Tibial nerve (tissue), 4 donors: ENCODE measurements at regions not wholly inside any gene's neighbourhood (a gene's known extent, or its start where the extent isn't known, plus 50 kb on each side); places are given as distances from the start of the nearest gene placed in this dataset.

Experiments
- DNase-seq, 2 donors: peaks; one replicate each; pipeline ENCODE4 v3.0.0-alpha.2; 2019; ENCODE audit warnings: low spot score in 2 of 2
- H3K27ac ChIP-seq, 4 donors: fragments of 200-600 bp; sonication (generic) in 3 of 4; one replicate each; pipeline ENCODE4 v1.5.1; 2017 to 2019; ENCODE audit warnings: mild to moderate bottlenecking in 1 of 4
- H3K27me3 ChIP-seq, 2 donors: fragments of 200-600 bp; sonication (generic) in 1 of 2; one replicate each; pipeline versions ENCODE4 v1.5.1 to v1.6.0; 2017 to 2019
- H3K36me3 ChIP-seq, 3 donors: fragments of 200-600 bp; sonication (generic); one replicate each; pipeline ENCODE4 v1.5.1; 2018 to 2019
- H3K4me1 ChIP-seq, 4 donors: fragments of 200-600 bp; sonication (generic) in 3 of 4; one replicate each; pipeline ENCODE4 v1.5.1; 2017 to 2019
- H3K4me3 ChIP-seq, 4 donors: fragments of 200-600 bp; sonication (generic) in 3 of 4; one replicate each; pipeline ENCODE4 v1.5.1; 2017 to 2019; ENCODE audit warnings: mild to moderate bottlenecking in 1 of 4, moderate library complexity in 1 of 4
- H3K9me3 ChIP-seq, 4 donors: fragments of 200-600 bp; sonication (generic) in 3 of 4; one replicate each; pipeline ENCODE4 v1.5.1; 2017 to 2019
- CTCF ChIP-seq, 5 experiments: fragments of 200-600 bp in 3 of 5; fragments of 450-650 bp in 2 of 5; sonication (generic) in 3 of 5; IDR thresholded peaks; one replicate each; pipeline ENCODE4 v1.5.1; 2016 to 2019; ENCODE audit warnings: antibody characterized with exemption in 5 of 5, mild to moderate bottlenecking in 3 of 5, moderate library complexity in 2 of 5
- EP300 ChIP-seq, 2 donors: sonication (generic); formaldehyde crosslinking; IDR thresholded peaks; one replicate each; pipeline ENCODE4 v1.6.1; 2017; ENCODE audit warnings: antibody characterized with exemption in 2 of 2, mild to moderate bottlenecking in 1 of 2
- POLR2A ChIP-seq, 2 donors: fragments of 450-650 bp; IDR thresholded peaks; one replicate each; pipeline ENCODE4 v1.6.1; 2017; ENCODE audit warnings: antibody characterized with exemption in 2 of 2, mild to moderate bottlenecking in 2 of 2, moderate library complexity in 2 of 2
- WGBS, 2 donors: methylation state at CpG; one replicate each; pipeline ENCODE4 v1.1.5; 2018; 5-methylcytosine and 5-hydroxymethylcytosine counted together

DNA sequence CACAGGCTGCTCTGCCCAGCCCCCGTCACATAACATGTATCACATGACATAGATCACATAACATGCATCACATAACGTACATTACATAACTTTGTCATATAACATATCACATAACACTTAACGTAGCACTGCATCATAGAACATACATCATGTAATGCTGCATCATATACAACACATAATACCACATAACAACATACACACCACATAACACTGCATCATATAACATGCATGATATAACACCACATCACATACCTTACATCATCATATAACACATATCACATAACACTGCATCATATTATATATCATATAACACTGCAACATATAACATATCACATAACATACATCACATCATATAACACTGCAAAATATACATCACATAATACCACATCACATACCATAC lies 83.8 kb downstream of the AXIN2 start:
- H3K27me3 ChIP-seq: no peaks in the 10 kb centered on the region
- H3K4me1 ChIP-seq: peaks cover 0 to 4% (median 0%) of the 10 kb centered on the region in 4 donors
- WGBS, 2 donors: 89 to 93% methylated on average over 3 of the region's 3 CpGs
- TF ChIP-seq POLR2A (IDR thresholded peaks at IDR 0.05): no peak
- no peak for TF ChIP-seq CTCF (IDR thresholded peaks at IDR 0.05)
- no peak for TF ChIP-seq EP300 (IDR thresholded peaks at IDR 0.05)
- no peaks in the 10 kb centered on the region for H3K36me3 ChIP-seq
- no peaks in the 10 kb centered on the region for H3K9me3 ChIP-seq
- H3K4me3 ChIP-seq: no peak overlapping the region
- no peak for DNase-seq
- no peak overlapping the region for H3K27ac ChIP-seq

DNA sequence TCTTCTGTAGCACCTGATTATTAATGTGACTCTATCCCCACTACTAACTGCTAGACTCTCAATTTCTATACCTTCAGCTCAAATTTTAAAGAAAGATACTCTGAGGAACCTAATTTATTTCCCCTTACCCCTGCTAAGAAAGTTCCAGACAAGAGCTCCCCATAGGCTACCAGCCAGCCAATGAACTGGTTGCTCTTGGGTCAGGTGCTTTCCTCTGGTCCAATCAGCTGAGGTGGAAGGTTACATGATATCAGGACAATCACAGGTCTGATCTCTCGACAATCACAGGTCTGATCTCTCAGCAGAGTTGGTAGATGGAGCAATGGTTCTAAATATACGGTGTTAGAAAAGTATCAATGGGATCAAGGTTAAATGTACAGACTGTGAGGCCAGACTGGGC lies 86.8 kb downstream of the AXIN2 start:
- 93 to 100% methylated on average over 2 of the region's 2 CpGs for WGBS, 2 donors
- Histone ChIP-seq H3K36me3 (no peaks in the 10 kb centered on the region), H3K27ac (no peak overlapping the region), H3K27me3 (no peaks in the 10 kb centered on the region), H3K9me3 (no peaks in the 10 kb centered on the region), H3K4me1 (peaks cover 0 to 4% (median 0%) of the 10 kb centered on the region in 4 donors), H3K4me3 (no peak overlapping the region)
- no peak for DNase-seq
- TF ChIP-seq POLR2A (IDR thresholded peaks at IDR 0.05) (no peak), EP300 (IDR thresholded peaks at IDR 0.05) (no peak), CTCF (IDR thresholded peaks at IDR 0.05) (no peak)

- H3K9me3 ChIP-seq: no peaks in the 10 kb centered on the region
- no peak for TF ChIP-seq CTCF (IDR thresholded peaks at IDR 0.05)
- no peak for TF ChIP-seq EP300 (IDR thresholded peaks at IDR 0.05)
- TF ChIP-seq POLR2A (IDR thresholded peaks at IDR 0.05): no peak
- H3K27me3 ChIP-seq: no peaks in the 10 kb centered on the region
- DNase-seq: no peak
- no peaks in the 10 kb centered on the region for H3K36me3 ChIP-seq
- H3K27ac ChIP-seq: no peak overlapping the region
- no peak overlapping the region for H3K4me3 ChIP-seq
- H3K4me1 ChIP-seq: peaks cover 0 to 4% (median 0%) of the 10 kb centered on the region in 4 donors
These were observed 87.5 kb downstream of the AXIN2 start for GRCh38 chr17:65473985-65474384.

- Histone ChIP-seq H3K4me3 (no peak overlapping the region), H3K36me3 (no peaks in the 10 kb centered on the region), H3K27ac (no peak overlapping the region), H3K9me3 (no peaks in the 10 kb centered on the region), H3K27me3 (no peaks in the 10 kb centered on the region), H3K4me1 (peaks cover 0 to 4% (median 0%) of the 10 kb centered on the region in 4 donors)
- 58 to 65% methylated on average over 6 of the region's 6 CpGs for WGBS, 2 donors
- DNase-seq: no peak
- TF ChIP-seq CTCF (IDR thresholded peaks at IDR 0.05) (no peak), POLR2A (IDR thresholded peaks at IDR 0.05) (no peak), EP300 (IDR thresholded peaks at IDR 0.05) (no peak)
These were observed 88.1 kb downstream of the AXIN2 start for GRCh38 chr17:65473363-65473762.

- peak in 1 of 2 donors; percentile 12 for DNase-seq
- H3K36me3 ChIP-seq: no peaks in the 10 kb centered on the region
- 58 to 68% methylated on average over 8 of the region's 8 CpGs for WGBS, 2 donors
- TF ChIP-seq CTCF (IDR thresholded peaks at IDR 0.05): no peak
- TF ChIP-seq EP300 (IDR thresholded peaks at IDR 0.05): no peak
- no peak for TF ChIP-seq POLR2A (IDR thresholded peaks at IDR 0.05)
- H3K4me3 ChIP-seq: no peak overlapping the region
- H3K27me3 ChIP-seq: no peaks in the 10 kb centered on the region
- H3K27ac ChIP-seq: no peak overlapping the region
- peaks cover 0 to 4% (median 0%) of the 10 kb centered on the region in 4 donors for H3K4me1 ChIP-seq
- H3K9me3 ChIP-seq: no peaks in the 10 kb centered on the region
These were observed 88.7 kb downstream of the AXIN2 start for GRCh38 chr17:65472666-65473309.
